Activated T-cell treated with anti-CD3 and anti-CD28 coated beads, Interleukin-2, amount 50 U/mL, for 1 hour (primary cell): ENCODE measurements at regions not wholly inside any gene's neighbourhood (a gene's known extent, or its start where the extent isn't known, plus 50 kb on each side); places are given as distances from the start of the nearest gene placed in this dataset.
"Not testable (repeated sequence)": the region's sequence is repeated elsewhere in the genome, so short reads cannot be mapped to it uniquely, and the experiment has no call there.

Experiments
- DNase-seq: peaks from one replicate; pipeline ENCODE4 v3.0.0-alpha.2; 2020

DNA sequence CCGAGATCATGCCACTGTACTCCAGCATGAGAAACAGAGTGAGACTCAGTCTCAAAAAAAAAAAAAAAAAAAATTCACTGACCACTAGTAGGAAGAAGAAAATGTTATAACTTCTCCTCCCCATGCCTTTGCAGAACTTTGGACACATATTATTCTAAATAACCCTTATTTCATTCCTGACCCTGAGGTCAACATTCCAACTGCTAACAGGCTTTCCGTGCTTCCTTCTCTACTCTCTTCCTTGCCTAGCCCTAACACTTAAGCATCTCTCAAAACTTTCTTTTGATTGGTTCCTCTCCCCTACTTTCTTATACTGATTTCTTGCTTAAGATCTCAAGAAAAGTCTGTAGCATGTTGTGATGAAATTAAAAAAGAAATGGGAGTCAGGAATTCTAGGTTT, 146.8 kb downstream of the MEX3B start:
- no peak for DNase-seq

DNA sequence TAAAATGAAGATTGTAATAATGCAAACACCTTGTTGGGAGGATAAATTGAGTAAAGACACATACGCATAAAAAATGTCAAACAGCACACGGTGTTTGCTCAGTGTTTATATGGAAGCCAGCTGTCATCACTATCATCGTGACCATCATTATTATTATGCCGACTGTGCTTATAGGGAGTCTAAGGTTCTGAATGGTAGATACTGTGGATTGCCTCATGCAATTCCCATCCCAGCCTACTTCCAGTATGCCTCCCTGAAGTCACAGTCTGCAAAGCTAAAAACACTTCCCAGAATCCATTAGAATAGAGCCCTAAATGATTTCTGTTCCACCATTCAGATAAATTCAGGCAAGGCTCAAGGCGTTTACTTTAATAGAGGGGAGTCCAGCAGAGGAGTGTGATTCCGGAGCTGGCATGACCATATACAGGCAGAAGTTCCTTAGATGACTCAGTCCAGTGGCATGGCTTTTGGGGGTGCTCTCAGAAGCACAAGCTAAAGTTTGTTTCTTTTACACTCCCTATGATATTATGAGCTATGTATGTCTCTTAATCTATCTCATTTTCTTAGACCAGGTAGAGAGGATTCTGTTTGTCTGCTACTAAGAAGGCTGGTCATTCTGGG, 148.7 kb downstream of the MEX3B start:
- no peak for DNase-seq

DNA sequence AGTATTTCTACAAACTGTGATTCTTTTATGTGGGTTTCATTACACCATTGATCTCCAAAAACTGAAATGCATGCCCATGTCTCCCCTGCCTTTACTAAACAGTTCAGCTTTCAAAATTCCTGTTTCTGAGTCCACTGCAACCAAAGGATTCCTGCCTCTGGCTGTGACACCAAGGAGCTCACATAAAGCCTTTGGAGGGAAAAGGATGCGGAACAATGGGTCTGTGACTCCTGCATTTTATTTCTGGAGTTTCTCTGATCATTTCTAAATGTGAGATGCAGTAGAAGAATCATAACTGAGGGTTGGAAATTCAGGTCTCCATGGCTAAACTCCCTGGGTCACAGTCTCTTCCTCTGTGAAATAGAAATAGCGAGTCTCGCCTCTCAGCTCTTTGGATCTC, 149.5 kb downstream of the MEX3B start:
- DNase-seq: no peak

DNA sequence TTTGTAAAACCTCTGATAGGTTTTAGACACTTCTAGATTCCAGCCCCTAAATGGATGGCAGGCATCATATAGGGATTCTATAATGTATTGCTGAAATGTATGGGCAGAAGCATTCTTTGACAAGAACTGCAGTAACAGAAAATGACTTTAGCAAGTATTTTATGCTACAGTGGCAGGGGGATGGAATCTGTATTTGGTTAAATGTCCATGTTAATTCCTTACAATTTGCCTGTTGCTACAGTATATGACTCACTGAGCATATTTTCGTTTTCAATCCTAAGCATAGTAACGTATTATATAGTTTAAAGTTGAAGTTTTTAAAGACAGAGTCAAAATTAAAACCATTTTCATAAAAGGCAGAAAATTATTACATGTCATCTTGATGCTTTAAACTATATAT, 150.1 kb downstream of the MEX3B start:
- DNase-seq: no peak

DNA sequence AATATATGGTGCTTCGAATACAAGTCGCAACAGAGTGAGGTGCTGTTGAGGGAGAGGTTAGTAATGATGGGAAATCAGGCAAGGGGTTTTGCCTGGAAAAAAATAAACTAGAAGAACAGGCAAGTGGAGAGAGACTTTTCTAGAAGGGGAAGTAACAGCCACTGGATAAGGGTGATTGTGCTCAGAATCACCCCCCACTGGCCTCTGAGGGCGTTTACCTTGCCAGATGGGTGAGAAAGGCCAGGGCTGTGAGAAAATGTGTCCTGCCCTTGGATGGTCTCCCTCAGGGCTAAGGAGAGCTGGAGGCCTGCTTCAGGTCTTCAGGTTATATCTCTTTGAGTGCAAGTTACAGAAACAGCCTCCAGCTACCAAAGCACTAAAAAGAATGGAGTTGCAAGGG, 151.8 kb downstream of the MEX3B start:
- DNase-seq: no peak

DNA sequence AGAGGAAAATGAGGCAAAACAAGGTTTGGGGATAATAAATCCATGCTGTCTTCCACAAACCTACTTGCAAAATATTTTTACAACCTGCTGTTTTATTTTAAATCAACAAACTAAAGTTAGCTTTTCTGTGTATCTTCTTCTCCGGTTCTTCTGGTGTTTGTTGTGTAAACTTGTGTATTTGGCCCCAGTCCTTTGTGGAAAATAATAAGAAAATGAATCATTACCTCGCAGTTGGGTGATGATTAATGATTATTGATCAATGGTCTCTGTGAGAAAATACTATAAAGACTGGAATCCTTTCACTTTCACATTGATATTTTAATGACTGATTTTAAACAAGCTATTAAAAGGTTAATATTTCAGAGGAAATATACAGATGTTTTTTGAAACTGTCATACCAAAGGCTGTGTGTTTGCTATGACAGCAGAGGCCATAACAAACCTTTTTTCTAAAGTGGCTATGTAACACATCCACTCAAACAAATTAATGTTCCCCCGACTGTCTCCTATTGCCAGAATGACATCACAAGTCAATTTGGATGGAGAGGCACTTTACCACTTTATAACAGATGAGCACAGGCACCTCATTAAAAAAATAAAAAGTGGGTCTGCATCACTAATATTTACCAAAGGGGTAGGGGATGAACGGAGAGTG, 152.5 kb downstream of the MEX3B start:
- no peak for DNase-seq

DNA sequence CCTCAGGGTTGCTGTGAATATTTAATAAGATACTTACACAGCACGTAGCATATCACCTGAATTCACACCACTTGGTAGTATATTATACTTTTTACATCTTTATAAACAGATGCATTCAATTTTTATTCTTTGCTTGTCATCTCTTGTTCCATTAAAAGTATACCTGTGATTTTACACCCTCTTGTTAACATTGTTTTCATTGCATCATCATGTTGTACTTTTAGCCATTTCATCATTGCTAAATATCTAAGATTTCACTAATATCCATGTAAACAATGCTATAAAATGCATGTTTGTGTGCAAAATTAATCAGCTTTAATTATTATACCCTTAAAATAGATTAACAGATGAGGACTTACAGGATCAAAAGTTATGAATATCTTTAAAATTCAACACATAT, 155.3 kb downstream of the MEX3B start:
- no peak for DNase-seq

DNA sequence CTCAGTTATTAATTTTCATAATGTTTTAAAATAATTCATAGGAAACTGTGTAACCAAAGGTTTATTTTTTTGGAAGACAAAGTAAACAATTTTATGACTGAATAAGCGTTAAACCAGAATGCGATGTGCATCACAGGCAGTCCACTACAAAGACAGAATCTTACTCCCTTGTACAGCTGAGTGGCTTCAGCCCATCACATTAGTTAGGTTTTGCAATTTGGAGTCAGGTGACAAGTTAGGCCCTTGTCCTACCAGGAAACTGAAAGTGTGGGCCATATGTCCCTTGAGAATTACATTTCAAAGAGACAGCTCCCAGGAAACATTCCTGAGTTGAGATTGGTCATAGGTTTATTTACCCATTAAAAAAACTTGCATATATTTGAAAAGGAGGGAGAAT, 156.3 kb downstream of the MEX3B start:
- DNase-seq: no peak

DNA sequence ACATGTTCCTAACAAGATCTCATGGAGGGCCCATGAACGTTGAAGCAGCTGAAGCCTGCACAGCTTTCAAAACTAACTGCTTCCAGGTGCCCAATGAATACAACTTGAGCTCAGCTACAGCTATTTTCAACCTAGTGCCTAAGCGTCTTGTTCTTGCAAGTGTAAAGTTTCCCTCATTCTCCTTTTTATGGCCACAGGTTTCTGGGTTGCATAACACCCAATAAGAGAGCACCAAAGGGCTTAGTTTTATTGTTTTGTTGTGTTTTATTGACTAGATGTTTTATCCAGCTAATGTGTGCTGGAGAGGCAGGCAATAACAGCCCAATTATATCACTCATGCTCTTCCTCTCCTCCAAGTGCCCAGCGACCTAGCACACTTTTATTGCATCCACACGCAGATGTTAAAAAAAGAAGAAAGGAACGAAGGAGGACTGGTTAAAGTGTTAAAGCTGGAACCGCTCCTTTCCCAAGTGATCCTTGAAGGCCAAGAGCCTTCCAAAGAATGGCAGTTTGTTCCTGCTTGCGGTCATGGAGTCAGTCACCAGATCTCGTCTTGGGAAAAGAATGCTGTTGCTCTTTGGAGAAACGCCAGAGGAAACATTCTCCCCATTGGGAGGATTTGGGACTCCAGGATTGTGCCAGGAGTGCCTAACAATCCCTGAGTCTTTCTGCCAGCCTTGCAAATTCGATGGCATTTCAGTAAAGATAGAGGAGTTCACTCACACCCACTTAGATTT, 156.9 kb downstream of the MEX3B start:
- DNase-seq: no peak

DNA sequence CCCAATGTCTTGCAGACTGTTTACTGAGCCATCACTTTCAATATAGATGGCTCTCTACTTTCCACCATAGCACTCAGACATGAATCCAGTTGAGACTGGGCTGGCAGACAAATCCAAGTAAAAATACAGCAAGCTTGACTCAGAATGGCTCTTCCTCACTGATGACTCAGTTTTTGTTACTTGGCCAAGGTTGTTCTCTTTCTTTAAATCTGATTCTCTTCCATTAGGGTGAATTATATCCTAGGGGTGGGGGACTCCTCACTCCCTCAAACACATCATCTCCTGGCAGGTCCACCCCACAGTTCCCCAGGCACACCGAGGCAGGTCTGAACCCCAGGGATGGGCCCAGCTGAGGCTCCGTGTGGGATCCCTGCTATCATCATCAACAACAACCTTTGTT, 157.9 kb downstream of the MEX3B start:
- no peak for DNase-seq

DNA sequence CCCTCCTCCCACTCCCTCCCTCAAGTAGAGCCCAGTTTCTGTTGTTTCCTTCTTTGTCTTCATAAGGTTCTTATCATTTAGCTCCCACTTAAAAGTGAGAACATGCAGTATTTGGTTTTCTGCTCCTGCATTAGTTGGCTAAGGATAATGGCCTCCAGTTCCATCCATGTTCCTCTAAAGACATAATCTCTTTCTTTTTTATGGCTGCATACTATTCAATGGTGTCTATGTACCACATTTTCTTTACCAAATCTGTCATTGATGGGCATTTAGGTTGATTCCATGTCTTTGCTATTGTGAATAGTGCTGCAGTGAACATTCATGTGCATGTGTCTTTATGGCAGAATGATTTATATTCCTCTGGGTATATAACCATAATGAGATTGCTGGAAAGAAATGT, 158.6 kb downstream of the MEX3B start:
- DNase-seq: not testable (repeated sequence)

DNA sequence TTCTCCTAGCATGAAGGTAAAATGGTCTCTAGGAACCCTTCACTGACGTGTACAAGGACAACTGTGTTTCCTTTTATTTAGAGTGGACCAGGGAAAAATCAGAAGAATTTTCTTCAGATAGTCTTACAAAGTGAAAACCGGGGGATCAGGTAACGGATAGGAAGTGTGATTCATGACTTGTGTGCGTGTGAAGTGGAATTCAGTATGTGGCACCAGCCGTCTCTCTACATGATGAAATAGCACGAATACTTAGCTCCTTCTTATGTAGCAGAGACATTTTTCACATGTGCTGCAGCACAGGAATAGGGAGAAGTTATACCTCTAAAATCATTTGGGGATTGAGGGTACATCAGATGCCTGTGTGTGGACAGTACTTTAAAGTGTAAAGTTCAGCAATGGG, 159.2 kb downstream of the MEX3B start:
- DNase-seq: no peak

DNA sequence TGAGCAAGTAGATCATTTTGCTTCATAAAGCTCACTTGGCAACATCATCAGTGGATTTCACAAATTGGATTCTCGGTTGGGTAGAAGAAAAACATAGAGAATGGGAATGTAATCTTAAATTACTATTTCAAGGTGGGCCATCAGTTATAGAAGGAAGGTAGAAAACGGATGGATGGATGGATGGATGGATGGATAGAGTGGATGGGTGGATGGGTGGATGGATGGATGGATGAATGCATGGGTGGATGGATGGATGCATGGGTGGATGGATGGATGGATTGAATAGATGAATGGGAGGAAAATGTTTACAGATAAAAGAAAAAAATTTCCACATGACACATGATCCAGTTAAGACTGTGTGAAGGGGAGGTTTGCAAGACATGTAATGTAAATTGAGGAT, 159.7 kb downstream of the MEX3B start:
- no peak for DNase-seq

DNA sequence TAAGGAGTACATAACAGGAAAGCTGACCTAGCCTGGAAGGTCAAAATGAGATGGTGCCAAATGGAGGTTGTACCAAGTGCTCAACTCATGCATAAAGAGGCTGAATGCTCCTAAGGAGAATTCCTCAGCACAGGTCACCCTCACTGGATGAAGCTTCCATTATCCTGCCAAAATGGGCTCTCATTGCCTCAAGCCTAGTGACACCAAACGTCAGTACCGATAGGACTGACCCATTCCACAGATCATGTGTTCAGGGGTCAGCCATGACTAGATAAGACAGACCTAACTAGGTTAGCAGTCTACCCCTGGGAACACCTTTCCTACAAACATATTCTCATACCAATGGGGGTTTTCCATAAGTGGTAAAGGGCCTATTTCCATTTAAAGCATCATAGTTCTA, 160.7 kb downstream of the MEX3B start:
- DNase-seq: no peak

DNA sequence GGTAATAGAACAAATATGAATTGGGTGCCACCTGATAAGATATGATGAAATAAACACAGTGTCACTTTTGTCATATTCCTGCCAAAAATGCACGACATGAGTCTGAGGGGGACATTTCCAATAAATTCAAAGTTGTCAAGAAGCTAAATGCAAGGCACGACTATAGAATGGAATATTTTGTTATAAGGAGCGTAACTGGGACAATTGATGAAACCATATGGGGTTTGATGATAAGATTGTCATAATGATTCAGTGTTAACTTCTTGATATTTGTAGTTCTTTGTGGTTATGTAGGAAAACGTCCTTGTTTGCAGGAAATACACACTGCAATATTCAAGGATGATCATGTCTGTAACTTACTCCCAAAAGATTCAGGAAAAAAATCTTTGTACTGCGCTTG, 163.3 kb downstream of the MEX3B start:
- DNase-seq: no peak

DNA sequence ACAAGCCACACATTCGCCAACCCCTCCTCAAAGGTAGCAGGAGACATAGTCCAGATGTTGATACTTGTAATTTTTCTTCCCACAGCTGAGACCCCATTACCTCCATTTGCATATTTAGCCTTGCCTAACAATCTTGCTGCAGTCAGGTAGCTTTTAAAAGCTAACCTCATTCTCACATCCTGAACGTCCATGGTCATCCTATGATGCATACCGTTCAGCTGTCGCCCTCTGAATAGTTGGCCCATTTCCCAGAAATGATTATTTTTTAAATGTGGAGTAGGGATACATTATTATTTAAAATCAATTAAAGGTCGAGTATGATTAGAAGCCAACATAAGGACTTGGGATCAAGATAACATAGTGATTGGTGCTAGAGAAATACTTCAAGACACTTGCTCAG, 165.0 kb downstream of the MEX3B start:
- no peak for DNase-seq

DNA sequence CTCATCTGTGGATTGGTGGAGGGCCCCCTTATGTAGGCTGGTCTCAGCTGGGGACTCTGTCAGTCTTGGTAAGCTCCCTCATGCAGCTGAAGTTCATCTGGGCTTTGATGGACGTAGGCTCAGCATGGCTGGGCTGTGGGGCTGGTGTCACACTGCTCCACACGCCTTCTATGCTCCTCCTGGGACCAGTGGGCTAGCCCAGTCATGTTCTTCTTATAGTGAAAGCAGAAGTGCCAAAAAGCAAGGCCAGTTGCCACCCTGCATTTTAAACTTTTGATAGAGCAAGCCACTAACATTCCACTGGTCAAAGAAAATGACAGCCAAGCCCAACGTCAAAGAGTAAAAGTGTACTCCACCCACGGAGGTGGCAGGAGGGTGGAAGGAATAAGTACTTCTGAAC, 165.5 kb downstream of the MEX3B start:
- DNase-seq: no peak

DNA sequence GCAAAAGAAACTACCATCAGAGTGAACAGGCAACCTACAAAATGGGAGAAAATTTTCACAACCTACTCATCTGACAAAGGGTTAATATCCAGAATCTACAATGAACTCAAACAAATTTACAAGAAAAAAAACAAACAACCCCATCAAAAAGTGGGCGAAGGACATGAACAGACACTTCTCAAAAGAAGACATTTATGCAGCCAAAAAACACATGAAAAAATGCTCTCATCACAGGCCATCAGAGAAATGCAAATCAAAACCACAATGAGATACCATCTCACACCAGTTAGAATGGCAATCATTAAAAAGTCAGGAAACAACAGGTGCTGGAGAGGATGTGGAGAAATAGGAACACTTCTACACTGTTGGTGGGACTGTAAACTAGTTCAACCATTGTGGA, 170.1 kb downstream of the MEX3B start:
- DNase-seq: not testable (repeated sequence)

DNA sequence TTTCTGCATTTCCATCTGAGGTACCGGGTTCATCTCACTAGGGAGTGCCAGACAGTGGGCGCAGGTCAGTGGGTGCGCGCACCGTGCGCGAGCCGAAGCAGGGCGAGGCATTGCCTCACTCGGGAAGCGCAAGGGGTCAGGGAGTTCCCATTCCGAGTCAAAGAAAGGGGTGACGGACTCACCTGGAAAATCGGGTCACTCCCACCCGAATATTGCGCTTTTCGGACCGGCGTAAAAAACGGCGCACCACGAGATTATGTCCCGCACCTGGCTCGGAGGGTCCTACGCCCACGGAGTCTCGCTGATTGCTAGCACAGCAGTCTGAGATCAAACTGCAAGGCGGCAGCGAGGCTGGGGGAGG, 175.1 kb downstream of the MEX3B start:
- DNase-seq: not testable (repeated sequence)

DNA sequence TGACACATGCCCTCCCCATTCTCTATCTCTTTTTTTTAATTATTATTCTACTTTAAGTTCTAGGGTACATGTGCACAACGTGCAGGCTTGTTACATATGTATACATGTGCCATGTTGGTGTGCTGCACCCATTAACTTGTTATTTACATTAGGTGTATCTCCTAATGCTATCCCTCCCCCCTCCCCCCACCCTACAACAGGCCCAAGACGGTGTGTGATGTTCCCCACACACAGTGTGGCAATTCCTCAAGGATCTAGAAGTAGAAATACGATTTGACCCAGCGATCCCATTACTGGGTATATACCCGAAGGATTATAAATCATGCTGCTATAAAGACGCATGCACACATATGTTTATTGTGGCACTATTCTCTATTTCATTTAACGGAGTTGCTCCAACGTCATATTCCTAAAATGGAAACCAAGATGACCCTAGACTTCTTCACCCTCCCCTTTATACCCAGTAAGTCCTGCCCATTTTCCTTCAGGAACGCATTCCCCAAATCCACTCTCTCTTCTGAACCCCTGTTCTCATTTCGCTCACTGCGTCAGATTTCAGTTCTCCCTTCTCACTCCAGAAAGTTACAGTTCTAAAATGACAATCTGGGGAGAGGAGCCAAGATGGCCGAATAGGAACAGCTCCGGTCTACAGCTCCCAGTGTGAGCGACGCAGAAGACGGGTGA, 175.6 kb downstream of the MEX3B start:
- DNase-seq: not testable (repeated sequence)

DNA sequence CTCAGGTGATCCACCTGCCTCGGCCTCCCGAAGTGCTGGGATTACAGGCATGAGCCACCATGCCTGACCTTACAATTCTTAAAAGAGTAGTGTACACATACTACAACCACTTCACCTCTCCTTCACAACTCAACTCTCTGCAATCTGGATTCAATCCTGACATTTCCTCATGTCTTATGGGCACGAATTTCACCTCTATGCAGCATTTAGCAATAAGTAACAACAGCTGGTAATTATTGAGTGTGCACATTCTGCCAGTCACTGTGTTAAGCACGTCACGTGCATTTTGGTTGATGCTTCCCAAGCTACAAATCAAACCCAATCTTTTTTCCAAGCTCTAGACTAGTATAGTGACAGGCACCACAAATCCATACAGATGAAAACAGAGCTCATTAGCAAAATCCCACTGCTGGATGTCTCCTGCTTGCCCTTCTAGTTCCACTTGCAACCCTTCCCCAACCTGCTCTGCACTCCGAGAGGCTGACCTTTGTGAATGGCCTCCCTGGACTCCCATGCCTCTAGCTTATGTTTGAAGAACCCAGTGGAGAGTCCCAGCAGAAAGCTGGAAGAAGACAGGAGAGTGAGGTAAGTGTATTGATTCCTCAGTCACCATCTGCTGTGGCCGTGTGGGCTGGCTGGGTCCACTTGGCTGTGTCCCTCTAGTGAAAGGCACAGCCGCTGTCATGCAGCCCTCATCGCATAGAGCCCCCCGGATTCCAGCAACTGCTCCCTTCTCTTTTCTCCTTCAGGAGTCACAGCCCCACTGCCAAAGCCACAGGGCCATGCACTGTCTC, 176.5 kb downstream of the MEX3B start:
- no peak for DNase-seq

DNA sequence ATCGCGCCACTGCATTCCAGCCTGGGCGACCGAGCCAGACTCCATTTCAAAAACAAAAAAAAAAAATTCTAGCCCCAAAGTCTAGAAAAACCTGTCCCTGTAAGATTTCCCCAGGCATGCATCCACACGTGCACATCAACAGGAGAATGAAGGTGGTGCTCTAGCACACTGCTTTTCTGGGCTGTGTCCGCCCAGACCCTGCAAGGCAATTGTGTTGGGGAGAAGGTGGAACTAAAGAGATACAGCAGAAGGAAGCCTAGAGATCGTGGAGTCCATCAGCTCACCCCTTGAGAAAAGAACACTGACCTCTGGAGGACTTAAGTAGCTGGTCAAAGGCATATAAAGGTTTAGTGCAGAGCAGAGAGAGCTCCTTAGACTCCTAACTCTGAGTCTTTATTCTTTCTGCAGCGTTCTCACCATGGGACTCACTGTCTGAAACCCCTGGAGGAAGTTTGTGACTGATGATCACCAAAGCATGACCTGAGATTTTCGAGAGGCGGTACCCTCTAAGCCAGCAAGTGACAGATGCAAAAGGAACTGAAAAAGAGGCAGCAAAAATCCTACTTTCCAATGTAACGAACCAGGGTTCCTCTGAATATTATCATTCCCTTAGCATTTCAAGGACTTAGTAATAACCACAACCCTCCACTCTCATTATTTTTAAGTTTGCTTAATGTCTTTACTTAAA, 179.8 kb downstream of the MEX3B start:
- DNase-seq: no peak

DNA sequence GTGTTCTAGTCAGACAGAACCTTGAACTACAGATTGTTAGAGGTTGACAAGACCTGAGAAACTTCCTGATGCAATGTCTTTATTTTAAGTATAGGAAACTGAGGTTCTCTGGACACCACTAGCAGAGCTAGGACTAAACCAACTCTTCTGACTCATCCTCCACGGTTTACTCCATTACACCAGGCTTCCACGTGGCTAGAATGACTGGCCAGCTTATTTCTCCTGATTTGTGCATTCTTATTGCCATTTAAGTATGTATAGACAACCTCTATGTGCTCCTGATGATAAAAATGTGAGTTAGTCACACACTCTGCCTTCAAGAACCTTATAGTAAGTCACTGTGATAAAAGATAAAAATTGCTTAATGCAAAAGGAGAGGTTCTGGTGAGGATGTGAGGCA, 182.7 kb downstream of the MEX3B start:
- no peak for DNase-seq
